Choroid plexus epithelial cell (primary cell): ENCODE measurements at regions not wholly inside any gene's neighbourhood (a gene's known extent, or its start where the extent isn't known, plus 50 kb on each side); places are given as distances from the start of the nearest gene placed in this dataset.
"Not testable (repeated sequence)": the region's sequence is repeated elsewhere in the genome, so short reads cannot be mapped to it uniquely, and the experiment has no call there.

ENCODE experiments used
- DNase-seq: peaks from one replicate; pipeline ENCODE4 v3.0.0-alpha.2; 2010; ENCODE audit warnings: low read depth
- H3K4me3 ChIP-seq: 2 replicates; pipeline ENCODE4 v1.5.1; 2011; ENCODE audit warnings: low read depth, mild to moderate bottlenecking, control low read depth, low read length, moderate library complexity
- CTCF ChIP-seq: conservative IDR thresholded peaks from 2 replicates; pipeline ENCODE4 v1.5.1; 2011; ENCODE audit warnings: low read depth, mild to moderate bottlenecking, control low read depth, inconsistent platforms, low read length, moderate library complexity

GRCh38 chr14:45553981-45554380 is 301.0 kb upstream of the MIS18BP1 start:
- no peak for TF ChIP-seq CTCF
- no peak for DNase-seq
- no peak overlapping the region for H3K4me3 ChIP-seq

GRCh38 chr14:45551240-45551820 is 298.3 kb upstream of the MIS18BP1 start:
- not testable (repeated sequence) for DNase-seq, H3K4me3 ChIP-seq

- no peak for DNase-seq
- no peak overlapping the region for H3K4me3 ChIP-seq
- no peak for TF ChIP-seq CTCF
These were observed 278.0 kb upstream of the MIS18BP1 start for GRCh38 chr14:45531022-45531421.

GRCh38 chr14:45526715-45527549 is 273.9 kb upstream of the MIS18BP1 start:
- TF ChIP-seq CTCF = peak; percentile 30
- no peak overlapping the region for H3K4me3 ChIP-seq
- peak; percentile 5 for DNase-seq

GRCh38 chr14:45519766-45520165 is 266.8 kb upstream of the MIS18BP1 start:
- TF ChIP-seq CTCF = no peak
- H3K4me3 ChIP-seq = no peak overlapping the region
- no peak for DNase-seq

- no peak overlapping the region for H3K4me3 ChIP-seq
- DNase-seq = no peak
- no peak for TF ChIP-seq CTCF
These were observed 239.9 kb upstream of the MIS18BP1 start for GRCh38 chr14:45492876-45493275.

GRCh38 chr14:45491914-45492313 is 238.9 kb upstream of the MIS18BP1 start:
- no peak for TF ChIP-seq CTCF
- no peak for DNase-seq
- no peak overlapping the region for H3K4me3 ChIP-seq
